GM03348 (cell line): ENCODE measurements at regions not wholly inside any gene's neighbourhood (a gene's known extent, or its start where the extent isn't known, plus 50 kb on each side); places are given as distances from the start of the nearest gene placed in this dataset.

ENCODE experiments used
- DNase-seq: peaks from one replicate; pipeline ENCODE4 v3.0.0; 2012; ENCODE audit warnings: low spot score

DNA sequence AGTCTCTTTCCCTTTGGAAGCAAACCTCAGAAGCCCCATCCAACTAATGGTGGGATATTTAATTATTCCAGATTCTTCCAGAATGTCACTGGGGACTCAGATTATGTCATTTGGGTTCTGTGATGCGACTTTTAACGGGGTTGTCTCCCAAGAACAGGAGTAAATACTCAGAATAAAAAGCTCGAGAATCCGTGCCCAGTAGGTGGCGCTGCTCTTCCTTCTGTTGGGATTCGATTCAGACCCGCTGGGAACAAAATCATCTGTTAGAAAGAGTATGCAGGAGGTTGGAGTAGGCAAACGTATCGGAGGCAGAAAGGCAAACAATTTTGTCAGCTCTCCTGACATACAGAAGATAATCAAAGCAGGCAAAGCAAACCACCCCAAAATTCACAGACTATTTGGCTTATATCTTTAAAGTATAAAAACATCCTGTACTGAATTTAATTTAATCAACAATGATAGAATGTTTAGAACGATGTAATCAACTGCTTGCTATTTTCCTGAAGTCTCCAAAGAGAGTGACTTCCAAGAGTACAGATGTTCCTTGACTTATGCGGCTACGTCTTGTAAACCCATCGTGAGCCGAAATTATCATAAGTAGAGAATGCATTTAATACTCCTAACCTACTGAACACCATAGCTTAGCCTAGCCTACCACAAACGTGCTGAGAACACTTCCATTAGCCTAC, 169.8 kb upstream of the RAI14 start:
- DNase-seq = peak; percentile 82

- no peak for DNase-seq
Observed at GRCh38 chr5:34486849-34487158, 169.3 kb upstream of the RAI14 start.

DNA sequence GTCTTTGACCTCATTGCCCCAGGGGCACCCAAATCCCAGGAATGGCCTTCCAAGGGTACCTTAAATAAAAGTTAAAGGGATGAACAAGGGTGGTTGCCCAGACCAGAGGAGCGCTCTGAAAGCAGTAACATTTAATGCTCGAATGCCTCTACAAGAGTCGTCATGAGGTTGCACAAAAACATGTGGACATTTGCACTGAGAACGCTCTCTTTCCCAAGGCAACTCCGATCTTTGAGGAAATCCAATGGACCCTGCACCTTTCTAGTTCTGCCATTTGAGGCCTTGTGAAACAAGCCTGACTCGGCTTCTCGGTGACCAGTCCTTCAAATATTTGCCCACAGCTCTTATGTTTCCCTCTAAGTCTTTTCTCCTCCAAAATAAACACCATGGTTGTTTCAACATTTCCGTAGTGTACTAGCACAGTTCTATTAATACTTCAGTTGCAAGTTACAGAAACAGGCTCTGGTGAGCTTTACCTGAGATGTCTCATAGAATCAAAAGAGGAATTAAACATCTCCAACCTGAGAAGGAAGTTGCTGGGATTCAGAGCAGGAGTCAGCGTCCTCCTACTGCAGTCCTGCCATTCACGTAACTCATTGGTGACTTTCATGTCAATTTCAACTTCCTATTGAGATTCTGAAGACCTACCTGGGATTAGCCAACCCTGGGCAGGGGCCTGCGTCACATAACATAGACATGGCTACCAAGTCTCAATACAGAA, 168.8 kb upstream of the RAI14 start:
- peak; percentile 77 for DNase-seq

GRCh38 chr5:34487956-34488355, 168.2 kb upstream of the RAI14 start:
- DNase-seq = peak; percentile 29

DNA sequence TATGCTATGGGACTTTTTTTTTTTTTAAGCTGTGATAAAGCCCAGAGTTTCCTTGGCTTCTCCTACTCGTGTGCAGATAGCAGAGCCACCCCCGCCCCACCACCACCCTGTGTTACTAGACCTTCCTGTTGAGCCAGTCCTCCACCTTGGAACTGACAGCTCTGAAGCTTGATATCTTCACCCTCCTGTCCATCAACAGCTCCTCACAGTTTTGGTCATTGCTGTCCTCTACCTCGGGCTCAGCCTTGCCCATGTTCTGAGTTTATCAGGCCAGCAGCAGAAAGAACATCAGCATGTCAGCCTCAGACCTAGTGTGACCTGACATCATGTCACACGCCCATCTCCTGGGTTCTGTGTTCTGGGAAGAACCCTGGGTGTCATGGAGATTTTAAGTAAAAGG, 167.1 kb upstream of the RAI14 start:
- DNase-seq = no peak

- no peak for DNase-seq
Observed at GRCh38 chr5:34490506-34491250, 165.4 kb upstream of the RAI14 start.

- peak; percentile 58 for DNase-seq
Observed at GRCh38 chr5:34491251-34491620, 164.9 kb upstream of the RAI14 start.

DNA sequence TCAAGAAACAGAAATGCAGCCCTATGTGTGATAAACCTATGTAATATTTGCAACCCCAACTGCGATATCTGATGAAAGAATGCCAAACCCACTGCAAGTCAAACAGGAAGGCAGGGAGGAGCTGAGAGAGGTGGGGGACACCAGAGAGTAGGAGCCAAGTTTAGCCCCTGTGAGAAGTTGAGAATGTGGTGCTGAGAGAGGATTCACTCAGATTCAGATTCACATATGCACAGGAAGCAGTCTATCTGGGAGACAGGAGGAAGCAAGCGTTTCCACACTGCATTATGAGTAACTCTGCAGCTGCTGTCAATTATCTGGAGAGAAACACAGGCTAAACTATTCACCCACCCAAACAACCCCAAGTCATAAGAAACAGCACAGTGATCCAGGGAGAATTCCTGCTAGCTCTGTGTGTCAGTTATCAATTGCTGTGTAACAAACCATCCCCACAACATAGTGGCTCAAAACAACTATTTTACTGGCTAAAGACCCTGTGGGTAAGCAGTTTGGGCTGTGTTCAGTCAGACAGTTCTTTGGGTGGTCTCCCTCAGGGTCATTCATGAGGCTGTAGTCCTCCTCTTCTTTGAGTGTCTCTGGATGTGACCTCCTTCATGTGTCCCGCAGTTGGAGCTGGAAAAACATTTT, 161.9 kb upstream of the RAI14 start:
- peak; percentile 57 for DNase-seq

GRCh38 chr5:34495178-34495577, 160.9 kb upstream of the RAI14 start:
- DNase-seq = no peak

- peak; percentile 61 for DNase-seq
Observed at GRCh38 chr5:34496260-34496691, 159.9 kb upstream of the RAI14 start.

- DNase-seq = no peak
Observed at GRCh38 chr5:34496701-34497469, 159.2 kb upstream of the RAI14 start.

- DNase-seq = no peak
Observed at GRCh38 chr5:34497470-34497808, 158.7 kb upstream of the RAI14 start.

DNA sequence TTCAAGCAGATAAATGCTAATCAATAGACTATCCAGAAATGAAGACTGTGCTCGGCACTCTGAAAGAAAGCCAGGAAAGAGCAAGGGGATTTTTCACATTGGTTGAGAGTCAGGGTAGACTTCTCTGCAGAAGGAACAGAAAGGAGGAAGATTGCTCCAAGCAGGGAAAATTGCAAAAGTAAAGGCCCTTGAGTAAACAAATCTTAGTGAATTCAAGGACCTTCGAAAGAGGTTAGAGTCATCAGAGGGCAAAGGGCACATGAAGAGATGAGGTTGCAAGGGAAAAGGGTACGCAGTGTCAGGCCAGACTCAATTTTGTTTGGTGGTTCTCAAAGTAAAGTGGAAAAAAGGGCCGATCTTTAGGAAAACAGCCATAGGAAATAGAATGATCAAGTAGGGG, 157.6 kb upstream of the RAI14 start:
- no peak for DNase-seq

DNA sequence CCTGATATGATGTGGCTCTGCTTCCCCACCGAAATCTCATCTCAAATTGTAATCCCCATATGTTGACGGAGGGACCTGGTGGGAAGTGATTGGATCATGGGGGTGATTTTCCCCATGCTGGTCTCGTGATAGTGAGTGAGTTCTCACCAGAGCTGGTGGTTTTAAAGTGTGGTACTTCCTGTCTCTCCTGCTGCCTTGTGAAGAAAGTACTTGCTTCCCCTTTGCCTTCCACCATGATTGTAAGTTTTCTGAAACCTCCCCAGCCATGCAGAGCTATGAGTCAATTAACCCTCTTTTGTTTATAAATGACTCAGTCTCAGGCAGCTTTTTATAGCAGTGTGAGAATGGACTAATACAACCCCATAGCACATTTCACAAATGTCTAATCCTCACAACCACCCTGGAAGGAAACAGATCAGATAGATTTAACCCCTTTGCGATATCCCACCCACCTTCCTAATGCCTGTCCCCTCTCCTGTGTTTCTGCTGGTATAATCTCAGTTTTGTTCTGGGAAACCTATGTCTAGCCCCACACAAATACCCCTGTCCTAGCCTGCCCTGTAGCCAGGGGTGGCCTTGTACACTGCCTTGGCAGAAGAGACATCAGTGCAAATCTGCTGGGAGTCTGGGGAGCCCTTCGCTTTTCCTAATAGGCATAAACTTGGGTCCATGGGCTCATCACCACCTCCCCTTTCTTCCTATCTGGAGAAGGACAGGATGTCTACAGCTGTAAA, 157.0 kb upstream of the RAI14 start:
- peak; percentile 35 for DNase-seq

- peak; percentile 27 for DNase-seq
Observed at GRCh38 chr5:34500236-34500847, 155.8 kb upstream of the RAI14 start.

DNA sequence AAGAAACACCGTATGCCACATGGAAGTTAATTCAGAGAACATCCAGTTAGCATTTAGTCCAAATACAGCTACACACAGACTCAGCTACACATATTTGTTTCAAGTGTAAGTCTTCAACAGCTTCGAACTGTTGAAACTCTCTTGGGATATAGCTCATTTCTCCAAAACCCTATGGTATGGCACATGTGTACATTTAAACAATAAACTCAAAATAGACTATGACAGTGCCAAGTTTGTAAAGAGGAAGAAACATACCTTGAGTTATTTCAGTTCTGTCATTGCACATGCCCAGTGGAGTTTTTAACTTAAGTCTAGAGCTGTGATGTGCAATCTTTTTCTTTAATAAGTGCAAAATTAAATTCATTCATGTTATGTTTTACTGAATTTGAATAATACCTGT, 155.1 kb upstream of the RAI14 start:
- DNase-seq = no peak

GRCh38 chr5:34501840-34502239, 154.3 kb upstream of the RAI14 start:
- DNase-seq = no peak

DNA sequence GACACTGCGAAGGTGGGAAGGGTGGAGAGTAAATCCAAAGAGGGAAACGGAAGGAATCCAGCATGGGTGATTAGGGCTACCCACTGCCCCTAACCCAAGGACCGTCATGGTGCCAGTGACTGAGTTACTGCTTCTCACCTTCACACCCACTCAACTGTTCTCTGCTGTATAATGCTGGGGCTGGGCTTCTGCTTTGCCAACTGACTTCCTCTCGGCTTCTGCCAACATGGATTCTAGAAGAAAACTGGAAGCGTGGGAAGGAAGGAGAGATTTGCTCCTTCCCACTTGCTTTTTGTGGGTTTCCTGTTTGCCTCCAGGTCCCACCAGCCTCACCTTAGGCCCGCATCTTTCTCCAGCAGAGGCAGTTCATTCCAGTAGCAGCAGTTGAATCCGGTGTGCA, 153.5 kb upstream of the RAI14 start:
- no peak for DNase-seq

GRCh38 chr5:34503379-34504253, 152.5 kb upstream of the RAI14 start:
- DNase-seq = peak; percentile 22

- no peak for DNase-seq
Observed at GRCh38 chr5:34504967-34505366, 151.2 kb upstream of the RAI14 start.
